Vagina (tissue), 2 donors: ENCODE measurements at regions not wholly inside any gene's neighbourhood (a gene's known extent, or its start where the extent isn't known, plus 50 kb on each side); places are given as distances from the start of the nearest gene placed in this dataset.

Experiments
- CTCF ChIP-seq, 3 experiments: fragments of 450-650 bp in 2 of 3; fragments of 200-600 bp in 1 of 3; sonication (generic) in 1 of 3; IDR thresholded peaks; one replicate each; pipeline ENCODE4 v1.5.1; 2017 to 2019; ENCODE audit warnings: antibody characterized with exemption in 3 of 3, mild to moderate bottlenecking in 2 of 3, moderate library complexity in 2 of 3
- POLR2A ChIP-seq, 2 donors: fragments of 450-650 bp; IDR thresholded peaks; one replicate each; pipeline ENCODE4 v1.6.1; 2017; ENCODE audit warnings: antibody characterized with exemption in 2 of 2, mild to moderate bottlenecking in 2 of 2, moderate library complexity in 2 of 2
- POLR2AphosphoS5 ChIP-seq, 2 donors: sonication (generic); formaldehyde crosslinking; IDR thresholded peaks; one replicate each; pipeline ENCODE4 v1.9.0; 2017; ENCODE audit warnings: antibody characterized with exemption in 2 of 2, mild to moderate bottlenecking in 2 of 2, low read depth in 1 of 2; ENCODE audit not compliant: insufficient read depth in 1 of 2

GRCh38 chr3:163952499-163952898, 1125.8 kb downstream of the SI start:
- TF ChIP-seq POLR2AphosphoS5 (IDR thresholded peaks at IDR 0.05; ENCODE audit: insufficient read depth in 1 of 2, low read depth in 1 of 2) = no peak
- TF ChIP-seq CTCF (IDR thresholded peaks at IDR 0.05) = no peak
- TF ChIP-seq POLR2A (IDR thresholded peaks at IDR 0.05) = no peak
